ENCODE measurements at regions not wholly inside any gene's neighbourhood (a gene's known extent, or its start where the extent isn't known, plus 50 kb on each side); places are given as distances from the start of the nearest gene placed in this dataset.

DNA sequence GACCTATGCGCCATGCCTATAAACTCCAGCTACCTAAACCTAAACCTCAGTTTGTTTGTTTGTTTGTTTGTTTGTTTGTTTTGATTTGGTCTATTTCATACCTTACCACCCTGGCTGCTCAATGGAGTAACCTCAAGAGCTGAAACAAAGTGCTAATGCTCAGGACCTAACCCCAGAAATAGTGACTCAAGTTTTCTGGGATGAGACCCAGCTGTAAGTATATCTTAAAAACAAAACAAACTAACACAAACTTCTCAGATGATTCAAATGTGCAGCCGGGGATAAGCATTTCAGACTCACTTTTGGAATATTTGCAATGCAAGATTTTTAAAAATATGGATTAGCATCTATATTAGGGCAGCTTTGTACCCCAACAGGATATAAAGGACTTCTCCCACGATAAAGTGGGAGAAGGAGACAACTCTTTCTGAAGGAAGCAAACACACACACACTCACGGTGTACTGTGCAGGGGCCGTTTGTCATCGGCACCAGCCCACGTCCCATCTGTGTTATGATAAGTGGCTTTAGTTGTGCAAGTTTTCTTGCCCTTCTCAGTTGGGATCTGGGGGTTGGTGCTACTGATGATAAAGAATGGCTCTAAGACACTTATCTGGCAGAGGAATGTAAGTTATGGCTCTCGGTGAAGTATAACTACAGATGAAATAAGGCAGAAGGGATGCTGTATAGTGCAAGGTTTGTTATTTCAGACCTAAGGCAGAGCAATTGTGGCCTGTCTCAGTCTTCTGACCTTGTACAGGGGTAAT is 516.7 kb upstream of the TMEM132C start:
- no peak for DNase-seq
- ChIA-PET POLR2A (ENCODE audit: unreplicated experiment) (no interaction called here), CTCF (no interaction called here)
- H3K27ac ChIP-seq = no peak overlapping the region
- BruUV-seq (replicated peaks) = no TSS peak
- no peak overlapping the region for H2AFZ ChIP-seq
- no peaks in the 10 kb centered on the region for H3K9me2 ChIP-seq (ENCODE audit: insufficient read depth)
- H3K4me3 ChIP-seq = no peak overlapping the region
- TF ChIP-seq, protein P1, sequence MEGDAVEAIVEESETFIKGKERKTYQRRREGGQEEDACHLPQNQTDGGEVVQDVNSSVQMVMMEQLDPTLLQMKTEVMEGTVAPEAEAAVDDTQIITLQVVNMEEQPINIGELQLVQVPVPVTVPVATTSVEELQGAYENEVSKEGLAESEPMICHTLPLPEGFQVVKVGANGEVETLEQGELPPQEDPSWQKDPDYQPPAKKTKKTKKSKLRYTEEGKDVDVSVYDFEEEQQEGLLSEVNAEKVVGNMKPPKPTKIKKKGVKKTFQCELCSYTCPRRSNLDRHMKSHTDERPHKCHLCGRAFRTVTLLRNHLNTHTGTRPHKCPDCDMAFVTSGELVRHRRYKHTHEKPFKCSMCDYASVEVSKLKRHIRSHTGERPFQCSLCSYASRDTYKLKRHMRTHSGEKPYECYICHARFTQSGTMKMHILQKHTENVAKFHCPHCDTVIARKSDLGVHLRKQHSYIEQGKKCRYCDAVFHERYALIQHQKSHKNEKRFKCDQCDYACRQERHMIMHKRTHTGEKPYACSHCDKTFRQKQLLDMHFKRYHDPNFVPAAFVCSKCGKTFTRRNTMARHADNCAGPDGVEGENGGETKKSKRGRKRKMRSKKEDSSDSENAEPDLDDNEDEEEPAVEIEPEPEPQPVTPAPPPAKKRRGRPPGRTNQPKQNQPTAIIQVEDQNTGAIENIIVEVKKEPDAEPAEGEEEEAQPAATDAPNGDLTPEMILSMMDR (conservative IDR thresholded peaks at IDR 0.05) = no peak
- no peak for TF ChIP-seq EZH2 (IDR thresholded peaks at IDR 0.05; ENCODE audit: low read depth)
- intact Hi-C loops (cut with micrococcal nuclease; ENCODE audit: unreplicated experiment) = no loop called here
- H3K27me3 ChIP-seq (ENCODE audit: insufficient read depth, low read depth) = peaks cover 18% of the 10 kb centered on the region; the same call in 1 of the 2 replicates
- H4K20me1 ChIP-seq (ENCODE audit: insufficient read depth) = no peaks in the 10 kb centered on the region; the same call in 1 of the 2 replicates
- H3K79me2 ChIP-seq (ENCODE audit: low read depth) = no peaks in the 10 kb centered on the region
- H3K4me1 ChIP-seq (replicated peaks; ENCODE audit: insufficient read depth) = no peaks in the 10 kb centered on the region
- no peaks in the 10 kb centered on the region for H3F3A ChIP-seq (ENCODE audit: insufficient read depth, low read depth)
- H3K4me2 ChIP-seq = no peak overlapping the region
- H3K36me3 ChIP-seq (ENCODE audit: low read depth) = no peaks in the 10 kb centered on the region
- no peaks in the 10 kb centered on the region for H3K9me3 ChIP-seq (ENCODE audit: insufficient read depth, low read depth)

DNA sequence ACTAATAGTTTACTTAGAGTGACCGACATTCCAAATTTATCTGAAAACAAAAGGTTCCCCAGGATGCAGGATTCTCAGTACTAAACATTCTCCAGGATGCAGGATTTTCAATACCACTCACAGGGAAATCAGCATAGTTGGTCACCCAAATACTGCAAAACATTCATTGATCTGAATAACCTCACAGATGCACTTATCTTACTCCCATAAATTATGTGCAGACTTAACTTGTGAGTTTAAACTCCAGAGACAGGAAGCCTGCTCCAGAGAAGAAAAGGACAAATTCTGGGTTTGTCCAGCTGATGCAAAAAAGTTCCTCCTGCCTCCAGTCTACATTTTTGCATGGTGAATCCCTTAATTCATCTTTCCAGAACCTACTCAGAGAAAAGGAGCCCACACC is 514.2 kb upstream of the TMEM132C start:
- CTCF ChIA-PET = no interaction called here
- H3K4me3 ChIP-seq = no peak overlapping the region
- H3K9me3 ChIP-seq (ENCODE audit: insufficient read depth, low read depth) = no peaks in the 10 kb centered on the region
- intact Hi-C loops (cut with micrococcal nuclease; ENCODE audit: unreplicated experiment) = no loop called here
- no peaks in the 10 kb centered on the region for H3K4me1 ChIP-seq (replicated peaks; ENCODE audit: insufficient read depth)
- H3K27ac ChIP-seq = no peak overlapping the region
- no peak overlapping the region for H2AFZ ChIP-seq
- H3K36me3 ChIP-seq (ENCODE audit: low read depth) = no peaks in the 10 kb centered on the region
- TF ChIP-seq, protein P1 (conservative IDR thresholded peaks at IDR 0.05) = no peak
- no peak for TF ChIP-seq EZH2 (IDR thresholded peaks at IDR 0.05; ENCODE audit: low read depth)
- POLR2A ChIA-PET (ENCODE audit: unreplicated experiment) = no interaction called here
- no peak overlapping the region for H3K4me2 ChIP-seq
- H3K79me2 ChIP-seq (ENCODE audit: low read depth) = no peaks in the 10 kb centered on the region
- no peaks in the 10 kb centered on the region for H3K9me2 ChIP-seq (ENCODE audit: insufficient read depth)
- no peaks in the 10 kb centered on the region; the same call in 1 of the 2 replicates for H4K20me1 ChIP-seq (ENCODE audit: insufficient read depth)
- DNase-seq = no peak
- no peaks in the 10 kb centered on the region for H3F3A ChIP-seq (ENCODE audit: insufficient read depth, low read depth)
- no TSS peak for BruUV-seq (replicated peaks)
- 0 out of 2 replicates have a peak, but pooled peaks cover 11% of the 10 kb centered on the region for H3K27me3 ChIP-seq (ENCODE audit: insufficient read depth, low read depth)

DNA sequence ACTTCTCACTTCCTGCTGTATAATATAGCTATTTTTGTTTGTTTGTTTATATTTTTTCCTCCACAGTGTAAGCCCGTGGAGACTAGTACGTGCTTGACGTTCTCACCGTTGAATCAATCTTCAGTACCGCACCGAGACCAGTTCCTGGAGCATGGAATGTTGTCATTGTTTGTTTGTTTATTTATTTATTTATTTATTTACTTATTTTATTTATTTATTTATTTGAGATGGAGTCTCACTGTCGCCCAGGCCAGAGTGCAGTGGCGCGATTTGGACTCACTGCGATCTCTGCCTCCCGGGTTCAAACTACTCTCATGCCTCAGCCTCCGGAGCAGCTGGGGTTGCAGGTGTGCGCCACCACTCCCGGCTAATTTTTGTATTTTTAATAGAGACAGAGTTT is 506.6 kb upstream of the TMEM132C start:
- H3K4me3 ChIP-seq = no peak overlapping the region
- H3K27ac ChIP-seq = no peak overlapping the region
- H3K9me3 ChIP-seq (ENCODE audit: insufficient read depth, low read depth) = no peaks in the 10 kb centered on the region
- ChIA-PET POLR2A (ENCODE audit: unreplicated experiment) (no interaction called here), CTCF (no interaction called here)
- H3K36me3 ChIP-seq (ENCODE audit: low read depth) = no peaks in the 10 kb centered on the region
- BruUV-seq (replicated peaks) = no TSS peak
- H3K79me2 ChIP-seq (ENCODE audit: low read depth) = no peaks in the 10 kb centered on the region
- H4K20me1 ChIP-seq (ENCODE audit: insufficient read depth) = no peaks in the 10 kb centered on the region
- no peak for DNase-seq
- H3F3A ChIP-seq (ENCODE audit: insufficient read depth, low read depth) = no peaks in the 10 kb centered on the region
- H3K4me1 ChIP-seq (replicated peaks; ENCODE audit: insufficient read depth) = no peaks in the 10 kb centered on the region
- intact Hi-C loops (cut with micrococcal nuclease; ENCODE audit: unreplicated experiment) = no loop called here
- H3K4me2 ChIP-seq = no peak overlapping the region
- TF ChIP-seq EZH2 (IDR thresholded peaks at IDR 0.05; ENCODE audit: low read depth) = no peak
- TF ChIP-seq, protein P1 (conservative IDR thresholded peaks at IDR 0.05) = no peak
- H2AFZ ChIP-seq = no peak overlapping the region
- H3K27me3 ChIP-seq (ENCODE audit: insufficient read depth, low read depth) = peaks cover 15% of the 10 kb centered on the region; the same call in 1 of the 2 replicates
- H3K9me2 ChIP-seq (ENCODE audit: insufficient read depth) = no peaks in the 10 kb centered on the region
